Panc1 (cell line): ENCODE measurements at regions not wholly inside any gene's neighbourhood (a gene's known extent, or its start where the extent isn't known, plus 50 kb on each side); places are given as distances from the start of the nearest gene placed in this dataset.

Source experiments
- ATAC-seq: fragments of 200-7000 bp; cut with Tn5 transposase; 2 replicates; pipeline ENCODE4 v1.9.1; 2020; ENCODE audit warnings: mild to moderate bottlenecking, moderate library complexity
- BruUV-seq: library from RNA; stranded (reverse); fragments of 400-500 nt; replicated peaks from 2 replicates; lab custom pipeline; 2021; lab: Mats Ljungman, UMichigan
- CTCF ChIA-PET: fragments of 300-600 bp; sonication (Branson Sonifier 250); formaldehyde crosslinking; loops from one replicate; lab custom pipeline; 2022; ENCODE audit warnings: antibody characterized with exemption; lab: Charles Lee
- POLR2A ChIA-PET: fragments of 300-600 bp; sonication (Branson Sonifier 250); formaldehyde crosslinking; loops from one replicate; lab custom pipeline; 2022; ENCODE audit warnings: antibody characterized with exemption; lab: Charles Lee
- DNase-seq: peaks from one replicate; pipeline ENCODE4 v3.0.0-alpha.2; 2010; ENCODE audit warnings: low read depth, low spot score
- H3K27ac ChIP-seq: 2 replicates; pipeline ENCODE4 v1.5.1; 2011; ENCODE audit warnings: mild to moderate bottlenecking, low read length, inconsistent platforms
- H3K27me3 ChIP-seq: fragments of 200-500 bp; sonication (Bioruptor generic); 2 replicates; pipeline ENCODE4 v1.6.0; 2014; ENCODE audit warnings: low read length, inconsistent platforms; ENCODE audit not compliant: control insufficient read depth, insufficient read depth
- H3K36me3 ChIP-seq: fragments of 200-500 bp; sonication (Bioruptor generic); 2 replicates; pipeline ENCODE4 v1.5.1; 2014; ENCODE audit warnings: inconsistent platforms, mild to moderate bottlenecking, low read length, moderate library complexity; ENCODE audit not compliant: control insufficient read depth, insufficient read depth
- H3K4me1 ChIP-seq: 2 replicates; pipeline ENCODE4 v1.5.1; 2011; ENCODE audit warnings: inconsistent platforms, mild to moderate bottlenecking, low read length, moderate library complexity; ENCODE audit not compliant: control insufficient read depth, insufficient read depth
- H3K4me3 ChIP-seq, 2 experiments: 2 replicates each; pipeline ENCODE4 v1.5.1; 2011 to 2012; ENCODE audit warnings: low read depth in 2 of 2, low read length in 2 of 2, mild to moderate bottlenecking in 2 of 2, inconsistent platforms in 1 of 2, moderate library complexity in 1 of 2
- H3K9me3 ChIP-seq: fragments of 200-500 bp; sonication (Bioruptor generic); 2 replicates; pipeline ENCODE4 v1.5.1; 2014; ENCODE audit warnings: low read depth, mild to moderate bottlenecking, inconsistent platforms, low read length, moderate library complexity; ENCODE audit not compliant: control insufficient read depth, insufficient read depth
- POLR2AphosphoS5 ChIP-seq: IDR thresholded peaks from 2 replicates; pipeline ENCODE4 v1.6.1; 2012; ENCODE audit warnings: mild to moderate bottlenecking, low read depth, low read length, moderate library complexity
- SIN3A ChIP-seq: IDR thresholded peaks from 2 replicates; pipeline ENCODE4 v1.6.1; 2012; ENCODE audit warnings: low read depth, mild to moderate bottlenecking, low read length, moderate library complexity, borderline replicate concordance; ENCODE audit not compliant: insufficient read depth
- TCF7L2 ChIP-seq: IDR thresholded peaks from 2 replicates; pipeline ENCODE4 v1.6.1; 2011; ENCODE audit warnings: mild to moderate bottlenecking, low read depth, low read length, inconsistent platforms
- in situ Hi-C: cut with HindIII; loops from 2 replicates; pipeline ENCODE4 v1.10.0; 2016; ENCODE audit warnings: low sequenced_read_pairs, low pct_unique_long_range_greater_than_20kb
- intact Hi-C: fragments of 100-400 bp; cut with micrococcal nuclease; formaldehyde crosslinking; loops from one replicate; pipeline ENCODE4 v1.10.0; 2022; ENCODE audit not compliant: unreplicated experiment
- TF ChIP-seq, protein P1 (sequence below): fragments of 450-650 bp; IDR thresholded peaks from 2 replicates; pipeline ENCODE4 v1.5.1; 2017; ENCODE audit warnings: mild to moderate bottlenecking
- TF ChIP-seq, protein P2 (sequence below), 2 experiments: IDR thresholded peaks; 2 replicates each; pipeline ENCODE4 v1.6.1; 2011 to 2012; ENCODE audit warnings: low read depth in 2 of 2, control low read depth in 1 of 2, low read length in 1 of 2, mild to moderate bottlenecking in 1 of 2, moderate library complexity in 1 of 2; ENCODE audit not compliant: insufficient read depth in 1 of 2

GRCh38 chr9:82546136-82546535 is 516.8 kb downstream of the RASEF start:
- ChIA-PET CTCF (interaction anchor here (0.7 kb wide), 1 partner anchor 8 kb away, joined by 5 read pairs; no protein-coding TSS in a partner anchor), POLR2A (no interaction called here)
- in situ Hi-C loops: no loop called here
- BruUV-seq: no TSS peak
- no peaks in the 10 kb centered on the region for H3K4me1 ChIP-seq
- no peak for ATAC-seq
- intact Hi-C loops: no loop called here
- H3K27me3 ChIP-seq: no peaks in the 10 kb centered on the region
- TF ChIP-seq SIN3A (no peak), TCF7L2 (no peak), POLR2AphosphoS5 (no peak)
- TF ChIP-seq, protein P1, sequence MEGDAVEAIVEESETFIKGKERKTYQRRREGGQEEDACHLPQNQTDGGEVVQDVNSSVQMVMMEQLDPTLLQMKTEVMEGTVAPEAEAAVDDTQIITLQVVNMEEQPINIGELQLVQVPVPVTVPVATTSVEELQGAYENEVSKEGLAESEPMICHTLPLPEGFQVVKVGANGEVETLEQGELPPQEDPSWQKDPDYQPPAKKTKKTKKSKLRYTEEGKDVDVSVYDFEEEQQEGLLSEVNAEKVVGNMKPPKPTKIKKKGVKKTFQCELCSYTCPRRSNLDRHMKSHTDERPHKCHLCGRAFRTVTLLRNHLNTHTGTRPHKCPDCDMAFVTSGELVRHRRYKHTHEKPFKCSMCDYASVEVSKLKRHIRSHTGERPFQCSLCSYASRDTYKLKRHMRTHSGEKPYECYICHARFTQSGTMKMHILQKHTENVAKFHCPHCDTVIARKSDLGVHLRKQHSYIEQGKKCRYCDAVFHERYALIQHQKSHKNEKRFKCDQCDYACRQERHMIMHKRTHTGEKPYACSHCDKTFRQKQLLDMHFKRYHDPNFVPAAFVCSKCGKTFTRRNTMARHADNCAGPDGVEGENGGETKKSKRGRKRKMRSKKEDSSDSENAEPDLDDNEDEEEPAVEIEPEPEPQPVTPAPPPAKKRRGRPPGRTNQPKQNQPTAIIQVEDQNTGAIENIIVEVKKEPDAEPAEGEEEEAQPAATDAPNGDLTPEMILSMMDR: no peak
- TF ChIP-seq, protein P2, sequence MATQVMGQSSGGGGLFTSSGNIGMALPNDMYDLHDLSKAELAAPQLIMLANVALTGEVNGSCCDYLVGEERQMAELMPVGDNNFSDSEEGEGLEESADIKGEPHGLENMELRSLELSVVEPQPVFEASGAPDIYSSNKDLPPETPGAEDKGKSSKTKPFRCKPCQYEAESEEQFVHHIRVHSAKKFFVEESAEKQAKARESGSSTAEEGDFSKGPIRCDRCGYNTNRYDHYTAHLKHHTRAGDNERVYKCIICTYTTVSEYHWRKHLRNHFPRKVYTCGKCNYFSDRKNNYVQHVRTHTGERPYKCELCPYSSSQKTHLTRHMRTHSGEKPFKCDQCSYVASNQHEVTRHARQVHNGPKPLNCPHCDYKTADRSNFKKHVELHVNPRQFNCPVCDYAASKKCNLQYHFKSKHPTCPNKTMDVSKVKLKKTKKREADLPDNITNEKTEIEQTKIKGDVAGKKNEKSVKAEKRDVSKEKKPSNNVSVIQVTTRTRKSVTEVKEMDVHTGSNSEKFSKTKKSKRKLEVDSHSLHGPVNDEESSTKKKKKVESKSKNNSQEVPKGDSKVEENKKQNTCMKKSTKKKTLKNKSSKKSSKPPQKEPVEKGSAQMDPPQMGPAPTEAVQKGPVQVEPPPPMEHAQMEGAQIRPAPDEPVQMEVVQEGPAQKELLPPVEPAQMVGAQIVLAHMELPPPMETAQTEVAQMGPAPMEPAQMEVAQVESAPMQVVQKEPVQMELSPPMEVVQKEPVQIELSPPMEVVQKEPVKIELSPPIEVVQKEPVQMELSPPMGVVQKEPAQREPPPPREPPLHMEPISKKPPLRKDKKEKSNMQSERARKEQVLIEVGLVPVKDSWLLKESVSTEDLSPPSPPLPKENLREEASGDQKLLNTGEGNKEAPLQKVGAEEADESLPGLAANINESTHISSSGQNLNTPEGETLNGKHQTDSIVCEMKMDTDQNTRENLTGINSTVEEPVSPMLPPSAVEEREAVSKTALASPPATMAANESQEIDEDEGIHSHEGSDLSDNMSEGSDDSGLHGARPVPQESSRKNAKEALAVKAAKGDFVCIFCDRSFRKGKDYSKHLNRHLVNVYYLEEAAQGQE (IDR thresholded peaks at IDR 0.05; ENCODE audit: insufficient read depth in 1 of 2, low read depth in 2 of 2, low read length in 1 of 2): no peak
- DNase-seq: no peak
- H3K9me3 ChIP-seq: no peaks in the 10 kb centered on the region
- no peak overlapping the region for H3K27ac ChIP-seq
- no peak overlapping the region for H3K4me3 ChIP-seq
- no peaks in the 10 kb centered on the region for H3K36me3 ChIP-seq

- intact Hi-C loops (no loop called here), in situ Hi-C loops (no loop called here)
- BruUV-seq: no TSS peak
- Histone ChIP-seq H3K9me3 (no peaks in the 10 kb centered on the region), H3K36me3 (no peaks in the 10 kb centered on the region), H3K4me1 (no peaks in the 10 kb centered on the region), H3K27me3 (no peaks in the 10 kb centered on the region), H3K4me3 (no peak overlapping the region), H3K27ac (no peak overlapping the region)
- ATAC-seq: no peak
- TF ChIP-seq, protein P1: no peak
- TF ChIP-seq TCF7L2 (no peak), SIN3A (no peak), POLR2AphosphoS5 (no peak)
- TF ChIP-seq, protein P2 (IDR thresholded peaks at IDR 0.05; ENCODE audit: insufficient read depth in 1 of 2, low read depth in 2 of 2, low read length in 1 of 2): no peak
- CTCF ChIA-PET: no interaction called here
- POLR2A ChIA-PET: no interaction called here
- no peak for DNase-seq
Measured at GRCh38 chr9:82547995-82548394, 514.9 kb downstream of the RASEF start.
